Ovary (tissue), 7 donors: ENCODE measurements at regions not wholly inside any gene's neighbourhood (a gene's known extent, or its start where the extent isn't known, plus 50 kb on each side); places are given as distances from the start of the nearest gene placed in this dataset.

Experiments used
- DNase-seq, 5 donors: peaks; one replicate each; pipeline ENCODE4 v3.0.0-alpha.2; 2019 to 2020
- H3K27ac ChIP-seq, 2 donors: fragments of 200-600 bp; one replicate each; pipeline versions ENCODE4 v1.5.1 to v1.8.0; 2019 to 2022
- H3K27me3 ChIP-seq: fragments of 200-600 bp; one replicate; pipeline ENCODE4 v1.8.0; 2022
- H3K36me3 ChIP-seq: fragments of 200-600 bp; sonication (generic); one replicate; pipeline ENCODE4 v1.5.1; 2019
- H3K4me1 ChIP-seq: one replicate; pipeline ENCODE4 v1.8.1; 2013; ENCODE audit warnings: mild to moderate bottlenecking, moderate library complexity; ENCODE audit not compliant: insufficient read depth
- H3K4me3 ChIP-seq: fragments of 200-600 bp; sonication (generic); one replicate; pipeline ENCODE4 v1.5.1; 2017
- H3K9me3 ChIP-seq, 2 donors: fragments of 200-600 bp in 1 of 2; sonication (generic) in 1 of 2; one replicate each; pipeline versions ENCODE4 v1.5.1 to v1.8.1; 2013 to 2019; ENCODE audit warnings: mild to moderate bottlenecking in 1 of 2, moderate library complexity in 1 of 2
- EP300 ChIP-seq: sonication (generic); formaldehyde crosslinking; IDR thresholded peaks from one replicate; pipeline ENCODE4 v1.6.1; 2017; ENCODE audit warnings: antibody characterized with exemption
- POLR2A ChIP-seq: fragments of 450-650 bp; IDR thresholded peaks from one replicate; pipeline ENCODE4 v1.6.1; 2017; ENCODE audit warnings: antibody characterized with exemption, mild to moderate bottlenecking, moderate library complexity
- WGBS, 3 donors: extraction: QIAGEN DNeasy Blood & Tissue Kit in 1 of 3; methylation state at CpG; one replicate each; pipeline versions ENCODE4 v1.1.5 to v1.1.7; 2013 to 2017; 5-methylcytosine and 5-hydroxymethylcytosine counted together
- intact Hi-C, 4 donors: fragments of 100-400 bp; cut with DNase I; formaldehyde crosslinking; loops; one replicate each; pipeline versions ENCODE4 v1.11.0 to v1.15.1; 2022 to 2023
- TF ChIP-seq, protein P1 (sequence below), 3 donors: fragments of 450-650 bp in 2 of 3; fragments of 200-600 bp in 1 of 3; IDR thresholded peaks; one replicate each; pipeline versions ENCODE4 v1.5.1 to v1.8.0; 2016 to 2022; ENCODE audit warnings: antibody characterized with exemption in 3 of 3, mild to moderate bottlenecking in 1 of 3
- donor health status: DM: no; HTN: no; CAD: no; lungs with moderate emphysema.
- donor health status: DM: no; HTN: no; CAD: no.
- donor health status: Bipolar disorder and iron deficiency.
- donor health status: DM: no; HTN: no; CAD: no.
- donor health status: DM: yes; HTN: yes; CAD: no.

DNA sequence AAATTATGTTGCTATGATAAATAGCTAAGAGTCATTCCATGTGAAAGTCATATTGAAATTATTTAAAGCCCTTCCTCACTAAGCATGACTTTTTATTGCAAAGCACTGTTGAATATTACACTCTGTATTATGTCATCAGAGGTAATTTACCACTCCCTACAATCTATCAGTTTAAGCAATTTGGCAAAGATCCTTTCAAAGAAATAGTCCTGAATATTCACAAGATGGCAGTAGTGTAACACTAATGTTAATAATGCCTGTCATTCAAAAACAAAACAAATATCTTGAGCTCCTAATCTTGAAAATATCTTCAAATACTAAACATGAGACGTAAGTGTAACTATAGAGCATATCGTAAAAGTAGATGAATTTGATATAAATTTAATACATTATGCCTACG lies 208.6 kb upstream of the TECRL start:
- Histone ChIP-seq H3K27me3 (no peaks in the 10 kb centered on the region), H3K4me1 (no peaks in the 10 kb centered on the region), H3K9me3 (no peaks in the 10 kb centered on the region), H3K4me3 (no peak overlapping the region), H3K36me3 (no peaks in the 10 kb centered on the region), H3K27ac (no peak overlapping the region)
- intact Hi-C loops, result no loop called here
- DNase-seq, result no peak
- WGBS, 3 donors, result 36 to 59% (median 39%) methylated on average over 3 of the region's 3 CpGs
- TF ChIP-seq EP300, result no peak
- TF ChIP-seq, protein P1, sequence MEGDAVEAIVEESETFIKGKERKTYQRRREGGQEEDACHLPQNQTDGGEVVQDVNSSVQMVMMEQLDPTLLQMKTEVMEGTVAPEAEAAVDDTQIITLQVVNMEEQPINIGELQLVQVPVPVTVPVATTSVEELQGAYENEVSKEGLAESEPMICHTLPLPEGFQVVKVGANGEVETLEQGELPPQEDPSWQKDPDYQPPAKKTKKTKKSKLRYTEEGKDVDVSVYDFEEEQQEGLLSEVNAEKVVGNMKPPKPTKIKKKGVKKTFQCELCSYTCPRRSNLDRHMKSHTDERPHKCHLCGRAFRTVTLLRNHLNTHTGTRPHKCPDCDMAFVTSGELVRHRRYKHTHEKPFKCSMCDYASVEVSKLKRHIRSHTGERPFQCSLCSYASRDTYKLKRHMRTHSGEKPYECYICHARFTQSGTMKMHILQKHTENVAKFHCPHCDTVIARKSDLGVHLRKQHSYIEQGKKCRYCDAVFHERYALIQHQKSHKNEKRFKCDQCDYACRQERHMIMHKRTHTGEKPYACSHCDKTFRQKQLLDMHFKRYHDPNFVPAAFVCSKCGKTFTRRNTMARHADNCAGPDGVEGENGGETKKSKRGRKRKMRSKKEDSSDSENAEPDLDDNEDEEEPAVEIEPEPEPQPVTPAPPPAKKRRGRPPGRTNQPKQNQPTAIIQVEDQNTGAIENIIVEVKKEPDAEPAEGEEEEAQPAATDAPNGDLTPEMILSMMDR (IDR thresholded peaks at IDR 0.05), result no peak
- no peak for TF ChIP-seq POLR2A

DNA sequence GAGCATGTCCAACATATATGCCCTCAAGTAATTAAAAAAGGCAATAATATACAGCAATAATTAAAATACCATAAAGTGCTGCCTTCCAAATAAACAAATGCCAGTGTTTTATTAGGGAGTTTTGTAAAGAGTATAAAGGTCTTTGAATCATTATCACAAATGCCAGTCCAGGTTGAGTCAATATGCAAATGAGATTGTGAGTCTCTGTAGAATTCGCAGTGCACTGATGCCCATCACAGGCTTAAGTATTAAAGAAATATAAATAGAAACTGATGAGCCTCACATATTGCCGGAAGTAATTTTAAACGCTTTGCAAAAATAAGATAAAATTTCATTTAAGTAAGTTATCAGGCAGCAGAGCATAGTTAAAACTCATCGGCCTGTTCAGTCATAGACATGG lies 205.0 kb upstream of the TECRL start:
- Histone ChIP-seq H3K4me3 (no peak overlapping the region), H3K36me3 (no peaks in the 10 kb centered on the region), H3K27me3 (no peaks in the 10 kb centered on the region), H3K9me3 (no peaks in the 10 kb centered on the region), H3K4me1 (no peaks in the 10 kb centered on the region), H3K27ac (no peak overlapping the region)
- DNase-seq, result no peak
- intact Hi-C loops, result no loop called here
- WGBS, 3 donors, result 49 to 63% (median 49%) methylated on average over 4 of the region's 4 CpGs
- TF ChIP-seq POLR2A (no peak), EP300 (no peak)
- TF ChIP-seq, protein P1 (IDR thresholded peaks at IDR 0.05), result no peak

DNA sequence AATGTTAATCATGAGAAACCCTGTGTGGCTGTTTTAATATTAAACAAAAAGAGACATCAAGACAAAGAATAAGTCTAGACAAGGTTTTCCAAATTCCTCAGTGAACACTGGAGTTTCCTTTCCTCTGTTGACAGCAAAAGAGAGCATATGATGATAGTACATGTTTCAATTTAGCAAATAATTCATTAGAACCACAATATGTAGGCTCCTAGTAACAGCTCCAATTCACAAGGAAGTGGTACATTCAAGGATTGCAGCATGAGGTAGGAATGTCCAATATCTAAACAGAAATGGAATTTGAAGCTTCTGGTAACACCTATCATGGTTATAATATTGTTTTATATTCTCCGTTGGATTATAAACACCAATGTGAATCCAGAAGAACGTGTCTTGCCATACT lies 203.8 kb upstream of the TECRL start:
- no peak for DNase-seq
- Histone ChIP-seq H3K27me3 (no peaks in the 10 kb centered on the region), H3K9me3 (no peaks in the 10 kb centered on the region), H3K27ac (no peak overlapping the region), H3K36me3 (no peaks in the 10 kb centered on the region), H3K4me1 (no peaks in the 10 kb centered on the region), H3K4me3 (no peak overlapping the region)
- intact Hi-C loops, result no loop called here
- TF ChIP-seq EP300 (no peak), POLR2A (no peak)
- TF ChIP-seq, protein P1 (IDR thresholded peaks at IDR 0.05), result no peak
- WGBS, 3 donors, result 75 to 80% (median 77%) methylated on average over 2 of the region's 2 CpGs

DNA sequence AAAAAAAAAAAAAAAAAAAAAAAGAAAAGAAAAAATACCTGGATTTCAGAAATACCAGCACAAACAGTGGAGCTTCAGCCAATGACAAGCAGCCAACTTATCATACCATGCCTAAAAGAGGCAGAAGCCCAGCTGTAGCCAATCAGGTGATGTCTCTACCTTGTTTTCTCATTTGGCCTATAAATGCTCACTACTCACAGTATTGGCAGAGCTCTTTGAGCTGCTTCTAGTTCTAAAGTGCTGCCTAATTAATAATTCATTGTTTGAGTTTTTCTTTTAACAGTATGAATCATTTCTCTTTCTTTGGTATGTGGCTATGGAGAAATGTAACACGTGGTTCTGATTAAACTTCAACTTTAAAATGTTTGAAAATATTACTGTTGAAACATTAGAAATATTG lies 188.8 kb upstream of the TECRL start:
- Histone ChIP-seq H3K27me3 (no peaks in the 10 kb centered on the region), H3K36me3 (no peaks in the 10 kb centered on the region), H3K4me1 (no peaks in the 10 kb centered on the region), H3K9me3 (no peaks in the 10 kb centered on the region), H3K4me3 (no peak overlapping the region), H3K27ac (no peak overlapping the region)
- intact Hi-C loops, result no loop called here
- WGBS, 3 donors, result 2 to 14% (median 2%) methylated on average over 1 of the region's 1 CpG
- TF ChIP-seq POLR2A (no peak), EP300 (no peak)
- TF ChIP-seq, protein P1 (IDR thresholded peaks at IDR 0.05), result no peak
- no peak for DNase-seq

DNA sequence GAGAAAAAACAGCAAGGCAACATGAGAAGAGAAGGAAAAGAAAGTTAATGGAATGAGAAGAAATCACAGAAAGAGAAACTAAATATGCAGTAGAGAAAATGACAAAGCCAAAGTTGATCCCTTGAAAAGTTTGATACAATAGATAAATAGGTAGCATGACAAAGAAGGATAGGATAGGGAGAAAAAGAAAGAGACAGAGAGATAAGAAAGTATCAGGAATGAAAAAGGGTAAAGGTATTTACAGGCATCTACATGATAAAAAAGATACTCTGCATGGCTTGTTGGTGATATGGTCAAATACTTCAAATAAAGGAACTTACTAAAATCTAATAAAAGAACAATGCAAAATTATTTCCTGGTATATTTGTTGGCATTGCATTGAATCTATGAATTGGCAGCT lies 185.5 kb upstream of the TECRL start:
- Histone ChIP-seq H3K27me3 (no peaks in the 10 kb centered on the region), H3K4me3 (no peak overlapping the region), H3K36me3 (no peaks in the 10 kb centered on the region), H3K4me1 (no peaks in the 10 kb centered on the region), H3K27ac (no peak overlapping the region), H3K9me3 (no peaks in the 10 kb centered on the region)
- no peak for TF ChIP-seq EP300
- TF ChIP-seq, protein P1 (IDR thresholded peaks at IDR 0.05), result no peak
- DNase-seq, result no peak
- intact Hi-C loops, result no loop called here
